ENCODE measurements at regions not wholly inside any gene's neighbourhood (a gene's known extent, or its start where the extent isn't known, plus 50 kb on each side); places are given as distances from the start of the nearest gene placed in this dataset.

DNA sequence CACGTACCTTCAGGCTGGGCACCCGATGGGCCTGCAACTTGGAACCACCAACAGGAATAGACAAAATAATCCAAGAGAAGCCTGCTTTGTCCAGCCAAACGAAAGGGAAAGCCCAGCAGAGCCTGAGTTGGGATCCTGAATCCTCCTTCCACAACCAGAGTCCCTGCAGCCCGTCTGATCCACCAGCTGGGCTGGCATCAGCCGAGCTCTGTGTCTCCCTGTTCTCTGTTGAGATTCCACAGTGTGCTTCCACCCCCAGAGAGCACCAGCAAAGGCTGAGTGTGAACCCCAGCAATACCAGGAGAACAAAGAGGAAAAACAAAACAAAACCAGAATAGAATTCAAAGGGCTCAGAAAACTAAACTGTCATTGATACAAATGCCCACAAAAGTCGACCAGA lies 68.8 kb upstream of the PRNP start:
- no peak overlapping the region for H3K27ac ChIP-seq (ENCODE audit: low read length)
- no peak overlapping the region for H3K9ac ChIP-seq (ENCODE audit: low read length)
- no peaks in the 10 kb centered on the region for H3K36me3 ChIP-seq (ENCODE audit: insufficient read depth, low read length)
- H4K20me1 ChIP-seq (ENCODE audit: insufficient read depth, low read depth, low read length), result no peaks in the 10 kb centered on the region
- no peak overlapping the region for H3K4me2 ChIP-seq (ENCODE audit: low read depth, low read length, poor library complexity, severe bottlenecking)
- H3K9me3 ChIP-seq (ENCODE audit: low read length), result no peaks in the 10 kb centered on the region
- no peaks in the 10 kb centered on the region for H3K27me3 ChIP-seq (ENCODE audit: low read length)
- no peak overlapping the region for H3K4me3 ChIP-seq (ENCODE audit: low read length)
- no peaks in the 10 kb centered on the region for H3K79me2 ChIP-seq (ENCODE audit: low read length)
- H3K9me2 ChIP-seq (replicated peaks; ENCODE audit: insufficient read depth, low read length), result no peaks in the 10 kb centered on the region
- no peak for DNase-seq
- peaks cover 9% of the 10 kb centered on the region for H3K4me1 ChIP-seq (ENCODE audit: low read length)
- H2AFZ ChIP-seq (ENCODE audit: low read length), result no peak overlapping the region

DNA sequence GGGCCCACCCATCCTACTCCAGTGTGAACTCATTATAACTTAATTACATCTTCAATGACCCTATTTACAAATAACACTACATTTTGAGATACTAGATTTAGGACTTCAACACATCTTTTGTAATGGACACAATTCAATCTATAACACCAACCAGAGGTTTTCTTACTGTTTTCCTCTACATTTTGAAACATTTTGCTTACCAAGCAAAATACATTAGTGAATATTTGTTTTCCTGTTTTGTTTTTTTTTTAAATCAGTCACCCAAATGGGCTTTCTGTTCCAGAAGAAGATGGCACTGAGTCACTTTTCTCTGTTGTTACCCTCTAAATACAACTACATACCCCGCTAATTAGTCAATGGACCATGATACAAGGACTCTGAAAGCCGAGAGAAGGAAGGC lies 69.2 kb upstream of the PRNP start:
- H3K4me2 ChIP-seq (ENCODE audit: low read depth, low read length, poor library complexity, severe bottlenecking), result no peak overlapping the region
- DNase-seq, result no peak
- H2AFZ ChIP-seq (ENCODE audit: low read length), result no peak overlapping the region
- no peaks in the 10 kb centered on the region for H3K9me3 ChIP-seq (ENCODE audit: low read length)
- no peaks in the 10 kb centered on the region for H4K20me1 ChIP-seq (ENCODE audit: insufficient read depth, low read depth, low read length)
- no peak overlapping the region for H3K4me3 ChIP-seq (ENCODE audit: low read length)
- H3K36me3 ChIP-seq (ENCODE audit: insufficient read depth, low read length), result no peaks in the 10 kb centered on the region
- H3K79me2 ChIP-seq (ENCODE audit: low read length), result no peaks in the 10 kb centered on the region
- no peak overlapping the region for H3K27ac ChIP-seq (ENCODE audit: low read length)
- H3K27me3 ChIP-seq (ENCODE audit: low read length), result no peaks in the 10 kb centered on the region
- no peaks in the 10 kb centered on the region for H3K9me2 ChIP-seq (replicated peaks; ENCODE audit: insufficient read depth, low read length)
- H3K9ac ChIP-seq (ENCODE audit: low read length), result no peak overlapping the region
- peaks cover 9% of the 10 kb centered on the region for H3K4me1 ChIP-seq (ENCODE audit: low read length)

DNA sequence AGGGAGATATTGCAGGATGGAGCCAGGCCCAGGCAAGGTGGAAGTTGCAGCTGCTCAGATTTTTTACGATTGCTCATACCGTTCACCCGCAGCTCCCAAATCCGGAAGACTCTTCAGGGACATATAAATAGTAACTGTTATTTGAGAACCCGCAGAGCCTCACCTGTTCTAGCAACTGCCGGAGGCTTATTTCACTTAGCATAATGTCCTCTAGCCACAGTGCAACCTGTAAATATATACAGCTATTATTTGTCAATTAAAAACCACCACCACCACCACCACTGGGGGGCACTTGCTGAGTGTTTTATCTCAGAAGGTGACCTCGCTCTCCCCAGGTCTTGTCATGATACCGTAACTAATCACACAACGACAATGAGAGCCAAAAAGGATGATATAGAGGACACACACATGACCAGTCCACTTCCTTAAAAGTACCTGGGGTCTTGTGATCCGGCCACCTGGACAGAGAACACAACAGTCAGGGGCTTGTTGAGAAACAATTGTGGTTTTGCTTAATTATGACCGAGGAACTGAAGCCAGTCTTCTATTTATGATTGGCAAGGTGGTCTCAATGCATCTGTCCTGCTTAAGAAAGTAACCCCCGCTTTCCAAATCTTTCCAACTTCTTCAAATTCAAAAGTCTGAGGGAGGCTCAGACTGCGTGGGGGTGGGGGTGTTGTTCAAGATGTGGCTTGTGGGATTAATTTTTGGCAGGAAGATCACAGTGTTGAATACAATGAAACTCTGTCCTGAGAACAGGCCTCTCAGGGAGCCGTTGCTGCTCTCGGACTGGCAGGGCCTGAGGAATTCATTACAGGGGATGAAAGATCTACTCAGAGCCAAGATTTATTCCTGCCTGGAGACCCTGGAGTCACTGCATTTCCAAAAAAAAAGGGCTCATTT lies 72.3 kb upstream of the PRNP start:
- DNase-seq, result peak; percentile 80
- no peak overlapping the region for H3K27ac ChIP-seq (ENCODE audit: low read length)
- H3K79me2 ChIP-seq (ENCODE audit: low read length), result no peaks in the 10 kb centered on the region
- H4K20me1 ChIP-seq (ENCODE audit: insufficient read depth, low read depth, low read length), result no peaks in the 10 kb centered on the region
- no peak overlapping the region for H3K4me3 ChIP-seq (ENCODE audit: low read length)
- H3K4me2 ChIP-seq (ENCODE audit: low read depth, low read length, poor library complexity, severe bottlenecking), result no peak overlapping the region
- H3K4me1 ChIP-seq (ENCODE audit: low read length), result peaks cover 9% of the 10 kb centered on the region
- H3K36me3 ChIP-seq (ENCODE audit: insufficient read depth, low read length), result no peaks in the 10 kb centered on the region
- H3K9me3 ChIP-seq (ENCODE audit: low read length), result no peaks in the 10 kb centered on the region
- no peaks in the 10 kb centered on the region for H3K27me3 ChIP-seq (ENCODE audit: low read length)
- H2AFZ ChIP-seq (ENCODE audit: low read length), result no peak overlapping the region; the same call in 1 of the 2 replicates
- H3K9me2 ChIP-seq (replicated peaks; ENCODE audit: insufficient read depth, low read length), result no peaks in the 10 kb centered on the region
- no peak overlapping the region for H3K9ac ChIP-seq (ENCODE audit: low read length)

DNA sequence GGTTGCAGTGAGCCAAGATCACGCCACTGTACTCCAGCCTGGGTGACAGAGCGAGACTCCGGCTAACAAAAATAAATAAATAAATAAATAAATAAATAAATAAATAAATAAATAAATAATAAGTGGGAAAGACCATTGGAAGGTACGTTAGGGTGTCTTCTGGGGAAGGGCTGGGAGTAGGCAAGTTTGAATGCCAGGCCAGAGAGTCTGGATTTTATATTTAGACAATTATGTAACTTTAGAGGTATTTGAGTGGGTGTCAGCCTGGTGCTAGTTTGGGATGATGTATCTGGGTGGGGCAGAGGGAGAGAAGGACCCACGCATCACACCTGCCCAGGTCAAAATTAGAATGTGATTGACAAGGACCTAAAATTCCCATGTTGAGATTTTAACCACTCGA lies 73.1 kb upstream of the PRNP start:
- H3K9me2 ChIP-seq (replicated peaks; ENCODE audit: insufficient read depth, low read length), result no peaks in the 10 kb centered on the region
- peaks cover 9% of the 10 kb centered on the region for H3K4me1 ChIP-seq (ENCODE audit: low read length)
- DNase-seq, result no peak
- no peaks in the 10 kb centered on the region for H4K20me1 ChIP-seq (ENCODE audit: insufficient read depth, low read depth, low read length)
- no peak overlapping the region for H3K4me2 ChIP-seq (ENCODE audit: low read depth, low read length, poor library complexity, severe bottlenecking)
- H3K4me3 ChIP-seq (ENCODE audit: low read length), result no peak overlapping the region
- H3K9ac ChIP-seq (ENCODE audit: low read length), result no peak overlapping the region
- no peaks in the 10 kb centered on the region for H3K9me3 ChIP-seq (ENCODE audit: low read length)
- H3K79me2 ChIP-seq (ENCODE audit: low read length), result no peaks in the 10 kb centered on the region
- no peaks in the 10 kb centered on the region for H3K27me3 ChIP-seq (ENCODE audit: low read length)
- H3K36me3 ChIP-seq (ENCODE audit: insufficient read depth, low read length), result no peaks in the 10 kb centered on the region
- no peak overlapping the region for H2AFZ ChIP-seq (ENCODE audit: low read length)
- no peak overlapping the region for H3K27ac ChIP-seq (ENCODE audit: low read length)

DNA sequence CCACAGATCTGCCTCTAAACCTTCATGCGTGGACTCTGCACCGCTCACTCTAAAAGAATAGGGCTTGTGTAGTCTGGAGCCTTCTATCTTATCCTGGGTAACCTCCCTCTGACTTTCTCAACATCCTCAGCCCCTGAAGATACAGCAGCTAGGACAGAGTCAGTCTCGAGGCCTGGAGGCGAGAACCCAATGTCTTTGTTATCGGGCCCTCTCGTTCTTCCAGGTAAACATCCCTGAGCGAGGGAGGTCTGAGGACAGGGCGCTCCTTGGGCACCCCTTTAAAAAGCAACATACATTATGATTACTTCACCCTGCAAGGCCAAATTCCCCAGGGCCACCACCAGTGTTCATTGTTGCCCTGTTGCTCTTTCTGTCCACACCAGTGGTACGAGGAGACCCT lies 75.4 kb upstream of the PRNP start:
- Histone ChIP-seq H3K79me2 (ENCODE audit: low read length) (no peaks in the 10 kb centered on the region), H3K36me3 (ENCODE audit: insufficient read depth, low read length) (no peaks in the 10 kb centered on the region), H3K4me1 (ENCODE audit: low read length) (peaks cover 13% of the 10 kb centered on the region), H3K9ac (ENCODE audit: low read length) (no peak overlapping the region), H3K9me3 (ENCODE audit: low read length) (no peaks in the 10 kb centered on the region), H3K4me3 (ENCODE audit: low read length) (no peak overlapping the region), H3K27me3 (ENCODE audit: low read length) (no peaks in the 10 kb centered on the region), H3K27ac (ENCODE audit: low read length) (no peak overlapping the region), H2AFZ (ENCODE audit: low read length) (no peak overlapping the region), H3K4me2 (ENCODE audit: low read depth, low read length, poor library complexity, severe bottlenecking) (no peak overlapping the region), H3K9me2 (replicated peaks; ENCODE audit: insufficient read depth, low read length) (no peaks in the 10 kb centered on the region), H4K20me1 (ENCODE audit: insufficient read depth, low read depth, low read length) (no peaks in the 10 kb centered on the region)
- DNase-seq, result no peak

DNA sequence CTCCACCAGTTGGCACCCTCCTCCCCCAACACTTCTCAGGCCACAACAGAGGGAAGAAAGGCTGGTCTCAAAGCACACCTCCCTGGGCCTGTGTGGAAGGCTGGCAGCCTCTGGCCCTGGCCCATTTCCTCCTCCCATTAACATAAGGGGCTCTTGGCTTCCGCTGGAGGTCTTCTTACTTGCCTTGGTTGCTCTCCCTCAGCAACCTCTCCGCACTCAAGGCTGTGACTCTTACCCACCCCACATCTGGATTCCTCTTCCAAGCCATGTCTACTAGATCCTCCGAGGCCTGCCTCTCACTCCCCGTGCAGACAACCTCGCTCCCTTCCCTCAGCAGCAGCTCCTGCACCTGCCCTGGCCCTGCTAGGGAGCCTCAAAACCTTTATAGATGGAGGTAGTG lies 76.7 kb upstream of the PRNP start:
- Histone ChIP-seq H3K27ac (ENCODE audit: low read length) (no peak overlapping the region), H3K9ac (ENCODE audit: low read length) (no peak overlapping the region), H4K20me1 (ENCODE audit: insufficient read depth, low read depth, low read length) (no peaks in the 10 kb centered on the region), H3K4me3 (ENCODE audit: low read length) (no peak overlapping the region), H2AFZ (ENCODE audit: low read length) (no peak overlapping the region), H3K27me3 (ENCODE audit: low read length) (no peaks in the 10 kb centered on the region), H3K36me3 (ENCODE audit: insufficient read depth, low read length) (no peaks in the 10 kb centered on the region), H3K9me3 (ENCODE audit: low read length) (no peaks in the 10 kb centered on the region), H3K4me2 (ENCODE audit: low read depth, low read length, poor library complexity, severe bottlenecking) (no peak overlapping the region), H3K4me1 (ENCODE audit: low read length) (peaks cover 13% of the 10 kb centered on the region), H3K9me2 (replicated peaks; ENCODE audit: insufficient read depth, low read length) (no peaks in the 10 kb centered on the region), H3K79me2 (ENCODE audit: low read length) (no peaks in the 10 kb centered on the region)
- no peak for DNase-seq

DNA sequence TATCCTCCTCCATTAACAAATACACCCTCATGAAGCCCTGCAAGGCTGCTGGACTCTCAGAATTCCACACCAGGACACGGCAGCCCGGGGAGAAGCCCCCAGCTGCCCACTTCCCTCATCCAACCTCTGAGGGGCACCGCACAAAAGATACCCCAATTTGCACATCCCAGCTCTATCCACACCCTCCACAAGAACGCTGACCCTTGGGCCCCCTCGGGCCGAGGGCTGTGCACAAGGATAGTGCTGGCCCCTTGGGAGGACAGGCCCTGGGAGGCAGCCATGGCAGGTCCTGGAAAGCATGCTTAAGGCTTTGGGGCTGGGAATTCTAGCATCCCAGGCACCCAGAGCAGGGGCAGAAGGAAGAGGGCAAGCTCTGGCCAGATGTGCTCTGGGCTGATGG lies 77.4 kb upstream of the PRNP start:
- DNase-seq, result no peak
- Histone ChIP-seq H3K9me3 (ENCODE audit: low read length) (no peaks in the 10 kb centered on the region), H2AFZ (ENCODE audit: low read length) (no peak overlapping the region), H4K20me1 (ENCODE audit: insufficient read depth, low read depth, low read length) (no peaks in the 10 kb centered on the region), H3K27me3 (ENCODE audit: low read length) (no peaks in the 10 kb centered on the region), H3K4me3 (ENCODE audit: low read length) (no peak overlapping the region), H3K79me2 (ENCODE audit: low read length) (no peaks in the 10 kb centered on the region), H3K36me3 (ENCODE audit: insufficient read depth, low read length) (no peaks in the 10 kb centered on the region), H3K9me2 (replicated peaks; ENCODE audit: insufficient read depth, low read length) (no peaks in the 10 kb centered on the region), H3K27ac (ENCODE audit: low read length) (no peak overlapping the region), H3K4me2 (ENCODE audit: low read depth, low read length, poor library complexity, severe bottlenecking) (no peak overlapping the region), H3K4me1 (ENCODE audit: low read length) (peaks cover 8% of the 10 kb centered on the region), H3K9ac (ENCODE audit: low read length) (no peak overlapping the region)

DNA sequence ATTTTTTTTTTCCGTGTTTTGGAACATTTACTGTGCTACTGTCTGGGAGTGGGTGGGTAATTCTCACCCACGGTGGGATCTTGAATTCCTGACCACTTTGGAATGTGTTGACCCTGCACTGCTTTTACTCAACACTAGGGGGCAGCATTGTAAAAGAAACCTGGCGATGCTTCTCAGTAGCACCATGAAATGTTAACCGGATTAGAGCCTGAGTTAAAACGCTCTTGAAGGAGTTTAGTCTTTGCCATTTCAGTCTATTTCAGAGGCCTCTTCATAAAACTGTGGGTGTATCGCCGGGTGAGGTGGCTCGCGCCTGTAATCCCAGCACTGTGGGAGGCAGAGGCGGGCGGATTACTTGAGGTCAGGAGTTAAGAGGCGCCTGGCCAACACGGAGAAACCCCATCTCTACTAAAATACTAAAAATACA lies 79.0 kb upstream of the PRNP start:
- Histone ChIP-seq H3K9me3 (ENCODE audit: low read length) (no peaks in the 10 kb centered on the region), H3K79me2 (ENCODE audit: low read length) (no peaks in the 10 kb centered on the region), H3K4me2 (ENCODE audit: low read depth, low read length, poor library complexity, severe bottlenecking) (no peak overlapping the region), H3K27ac (ENCODE audit: low read length) (no peak overlapping the region), H4K20me1 (ENCODE audit: insufficient read depth, low read depth, low read length) (no peaks in the 10 kb centered on the region), H3K36me3 (ENCODE audit: insufficient read depth, low read length) (no peaks in the 10 kb centered on the region), H3K4me3 (ENCODE audit: low read length) (no peak overlapping the region), H3K9me2 (replicated peaks; ENCODE audit: insufficient read depth, low read length) (no peaks in the 10 kb centered on the region), H3K9ac (ENCODE audit: low read length) (no peak overlapping the region), H2AFZ (ENCODE audit: low read length) (peak overlapping the region; percentile 13; the same call in 1 of the 2 replicates), H3K4me1 (ENCODE audit: low read length) (peaks cover 4% of the 10 kb centered on the region), H3K27me3 (ENCODE audit: low read length) (no peaks in the 10 kb centered on the region)
- DNase-seq, result peak; percentile 86
